ENCODE measurements at regions not wholly inside any gene's neighbourhood (a gene's known extent, or its start where the extent isn't known, plus 50 kb on each side); places are given as distances from the start of the nearest gene placed in this dataset.

DNA sequence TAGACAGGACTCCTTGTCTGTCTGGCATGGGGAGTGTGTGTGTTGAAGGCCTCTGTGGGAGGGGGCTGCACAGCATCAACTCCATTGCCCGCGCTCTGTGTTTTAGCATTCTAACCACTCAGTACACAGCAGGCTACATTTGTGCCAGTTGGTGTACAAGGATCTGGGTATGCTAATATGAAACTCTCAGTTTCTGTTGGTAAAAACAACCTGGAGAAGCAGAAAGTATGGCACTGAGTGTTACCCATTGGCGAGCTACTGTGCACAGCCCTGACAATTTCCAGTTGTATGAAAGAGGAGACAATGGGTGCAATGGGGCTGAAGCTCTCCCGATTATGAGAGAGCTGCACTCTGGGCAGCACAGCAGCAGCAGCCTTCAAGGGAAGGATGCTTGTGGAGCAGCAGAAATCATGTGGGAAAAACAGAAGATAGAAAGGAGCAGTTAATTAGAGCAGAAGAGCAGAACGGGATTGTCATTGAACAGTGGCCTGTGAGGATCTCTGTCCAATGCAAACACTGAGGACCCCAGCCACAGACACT is 443.6 kb downstream of the CBLN2 start:
- whole genome bisulfite sequencing: 86% methylated on average over 5 of the region's 5 CpGs
- no peaks in the 10 kb centered on the region for H3K4me1 ChIP-seq
- H3K9me3 ChIP-seq: no peaks in the 10 kb centered on the region
- H3K4me3 ChIP-seq: no peak overlapping the region
- no peak overlapping the region for H3K27ac ChIP-seq
- H3K27me3 ChIP-seq: no peaks in the 10 kb centered on the region
- TF ChIP-seq, protein P1, sequence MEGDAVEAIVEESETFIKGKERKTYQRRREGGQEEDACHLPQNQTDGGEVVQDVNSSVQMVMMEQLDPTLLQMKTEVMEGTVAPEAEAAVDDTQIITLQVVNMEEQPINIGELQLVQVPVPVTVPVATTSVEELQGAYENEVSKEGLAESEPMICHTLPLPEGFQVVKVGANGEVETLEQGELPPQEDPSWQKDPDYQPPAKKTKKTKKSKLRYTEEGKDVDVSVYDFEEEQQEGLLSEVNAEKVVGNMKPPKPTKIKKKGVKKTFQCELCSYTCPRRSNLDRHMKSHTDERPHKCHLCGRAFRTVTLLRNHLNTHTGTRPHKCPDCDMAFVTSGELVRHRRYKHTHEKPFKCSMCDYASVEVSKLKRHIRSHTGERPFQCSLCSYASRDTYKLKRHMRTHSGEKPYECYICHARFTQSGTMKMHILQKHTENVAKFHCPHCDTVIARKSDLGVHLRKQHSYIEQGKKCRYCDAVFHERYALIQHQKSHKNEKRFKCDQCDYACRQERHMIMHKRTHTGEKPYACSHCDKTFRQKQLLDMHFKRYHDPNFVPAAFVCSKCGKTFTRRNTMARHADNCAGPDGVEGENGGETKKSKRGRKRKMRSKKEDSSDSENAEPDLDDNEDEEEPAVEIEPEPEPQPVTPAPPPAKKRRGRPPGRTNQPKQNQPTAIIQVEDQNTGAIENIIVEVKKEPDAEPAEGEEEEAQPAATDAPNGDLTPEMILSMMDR (IDR thresholded peaks at IDR 0.05): no peak
- TF ChIP-seq EP300 (IDR thresholded peaks at IDR 0.05): no peak
- TF ChIP-seq POLR2A (IDR thresholded peaks at IDR 0.05): no peak
- TF ChIP-seq POLR2AphosphoS5 (IDR thresholded peaks at IDR 0.05): no peak
- H3K36me3 ChIP-seq: no peaks in the 10 kb centered on the region
- no peak for DNase-seq (ENCODE audit: low spot score in 2 of 2)

DNA sequence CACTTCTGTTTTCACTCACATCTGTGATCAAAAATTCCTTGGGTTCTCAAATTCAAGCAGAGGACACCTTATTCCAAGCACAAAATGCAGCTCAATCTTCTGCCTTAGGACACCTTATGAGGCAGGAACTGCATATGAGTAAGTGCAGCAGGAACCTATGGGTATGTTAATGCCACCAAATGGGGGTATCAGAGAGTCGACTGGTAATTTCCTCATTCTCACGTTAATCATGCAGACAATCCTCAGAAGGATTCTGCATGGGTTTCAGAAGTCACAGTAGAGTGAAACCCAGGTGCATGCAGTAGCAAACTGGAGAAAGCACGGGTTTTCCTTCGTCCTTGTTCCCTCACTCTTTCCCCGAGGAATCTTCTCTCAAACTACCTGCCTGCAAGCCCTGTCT is 452.8 kb downstream of the CBLN2 start:
- no peak for TF ChIP-seq EP300 (IDR thresholded peaks at IDR 0.05)
- TF ChIP-seq, protein P1 (IDR thresholded peaks at IDR 0.05): no peak
- no peak for TF ChIP-seq POLR2A (IDR thresholded peaks at IDR 0.05)
- no peak for TF ChIP-seq POLR2AphosphoS5 (IDR thresholded peaks at IDR 0.05)
- DNase-seq (ENCODE audit: low spot score in 2 of 2): no peak
- Histone ChIP-seq H3K27me3 (no peaks in the 10 kb centered on the region), H3K9me3 (no peaks in the 10 kb centered on the region), H3K27ac (no peak overlapping the region), H3K4me1 (no peaks in the 10 kb centered on the region), H3K36me3 (no peaks in the 10 kb centered on the region), H3K4me3 (no peak overlapping the region)
- 31% methylated on average over 5 of the region's 5 CpGs for WGBS

DNA sequence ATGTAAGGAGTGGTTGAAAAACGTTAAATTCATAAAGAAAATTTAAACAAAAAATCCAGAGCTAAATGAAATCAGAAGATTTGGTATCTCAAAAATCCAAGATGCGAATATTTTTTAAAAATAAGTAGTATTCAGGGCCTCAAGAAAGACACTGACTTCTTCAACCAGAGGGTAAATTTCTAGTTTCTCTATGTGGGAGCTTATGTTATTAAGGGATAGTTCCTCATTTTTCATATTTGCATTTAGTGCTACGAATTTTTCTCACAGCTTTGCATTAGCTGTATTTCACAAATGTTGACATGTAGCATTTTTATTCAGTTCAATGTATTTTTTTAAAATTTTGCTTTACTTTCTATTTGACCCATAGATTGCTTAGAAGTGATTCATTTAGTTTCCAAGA is 454.7 kb downstream of the CBLN2 start:
- Histone ChIP-seq H3K27me3 (no peaks in the 10 kb centered on the region), H3K4me1 (no peaks in the 10 kb centered on the region), H3K36me3 (no peaks in the 10 kb centered on the region), H3K27ac (no peak overlapping the region), H3K4me3 (no peak overlapping the region), H3K9me3 (no peaks in the 10 kb centered on the region)
- WGBS: 64% methylated on average over 3 of the region's 3 CpGs
- DNase-seq (ENCODE audit: low spot score in 2 of 2): no peak
- TF ChIP-seq POLR2AphosphoS5 (IDR thresholded peaks at IDR 0.05): no peak
- TF ChIP-seq EP300 (IDR thresholded peaks at IDR 0.05): no peak
- TF ChIP-seq, protein P1 (IDR thresholded peaks at IDR 0.05): no peak
- TF ChIP-seq POLR2A (IDR thresholded peaks at IDR 0.05): no peak

DNA sequence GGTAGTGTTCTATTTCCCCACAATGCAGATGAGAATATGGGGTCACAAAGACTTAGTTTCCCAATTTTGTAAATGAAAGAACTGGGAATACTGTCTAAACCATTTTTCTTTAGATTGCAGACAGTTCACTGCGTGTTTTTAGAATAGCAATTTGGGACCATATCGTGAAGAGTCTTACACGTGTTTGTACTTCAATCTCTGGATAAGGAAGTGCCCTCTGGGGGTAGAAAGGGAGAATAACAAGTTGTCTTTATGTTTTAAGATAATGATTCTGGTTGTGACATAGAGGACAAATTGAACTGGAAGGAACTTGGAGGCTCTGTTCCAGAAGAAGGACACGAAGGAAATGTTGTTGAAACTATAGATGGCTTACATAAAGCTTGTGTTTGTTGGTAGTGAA is 457.7 kb downstream of the CBLN2 start:
- Histone ChIP-seq H3K27me3 (no peaks in the 10 kb centered on the region), H3K4me1 (no peaks in the 10 kb centered on the region), H3K36me3 (no peaks in the 10 kb centered on the region), H3K27ac (no peak overlapping the region), H3K9me3 (no peaks in the 10 kb centered on the region), H3K4me3 (no peak overlapping the region)
- WGBS: 19% methylated on average over 4 of the region's 4 CpGs
- TF ChIP-seq POLR2A (IDR thresholded peaks at IDR 0.05) (no peak), EP300 (IDR thresholded peaks at IDR 0.05) (no peak), POLR2AphosphoS5 (IDR thresholded peaks at IDR 0.05) (no peak)
- TF ChIP-seq, protein P1 (IDR thresholded peaks at IDR 0.05): no peak
- DNase-seq (ENCODE audit: low spot score in 2 of 2): no peak

DNA sequence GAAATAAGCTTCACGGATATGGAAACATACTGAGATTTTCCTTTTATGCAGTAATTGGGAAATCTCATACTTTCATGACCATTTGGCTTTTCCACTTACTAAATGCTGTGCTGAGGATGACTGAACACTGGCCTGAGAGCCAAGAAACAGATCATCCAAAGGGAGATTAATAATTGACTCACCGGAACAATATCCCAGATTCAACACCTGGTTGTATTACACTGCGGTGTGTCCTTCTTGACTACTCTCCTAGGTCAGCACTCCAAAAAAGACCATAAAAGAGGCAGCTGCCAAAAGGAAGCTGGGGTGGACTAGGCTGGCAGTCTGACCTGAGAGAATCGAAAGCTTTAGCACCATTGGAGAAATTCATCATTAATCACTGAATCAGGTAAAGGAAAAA is 469.1 kb downstream of the CBLN2 start:
- no peak for DNase-seq (ENCODE audit: low spot score in 2 of 2)
- no peaks in the 10 kb centered on the region for H3K27me3 ChIP-seq
- TF ChIP-seq EP300 (IDR thresholded peaks at IDR 0.05) (no peak), POLR2A (IDR thresholded peaks at IDR 0.05) (no peak), POLR2AphosphoS5 (IDR thresholded peaks at IDR 0.05) (no peak)
- TF ChIP-seq, protein P1 (IDR thresholded peaks at IDR 0.05): no peak
- no peaks in the 10 kb centered on the region for H3K4me1 ChIP-seq
- H3K4me3 ChIP-seq: no peak overlapping the region
- H3K9me3 ChIP-seq: peaks cover 3% of the 10 kb centered on the region
- WGBS: 85% methylated on average over 4 of the region's 4 CpGs
- no peak overlapping the region for H3K27ac ChIP-seq
- H3K36me3 ChIP-seq: no peaks in the 10 kb centered on the region

All from suprapubic skin (tissue), 4 donors.